Brain microvascular endothelial cell (primary cell): ENCODE measurements at regions not wholly inside any gene's neighbourhood (a gene's known extent, or its start where the extent isn't known, plus 50 kb on each side); places are given as distances from the start of the nearest gene placed in this dataset.

Experiments
- DNase-seq: peaks from one replicate; pipeline ENCODE4 v3.0.0-alpha.2; 2020
- H3K27ac ChIP-seq: fragments of 250-450 bp; sonication (Bioruptor Pico); 2 replicates; pipeline ENCODE4 v1.5.1; 2020; ENCODE audit warnings: mild to moderate bottlenecking, moderate library complexity
- H3K27me3 ChIP-seq: fragments of 250-450 bp; sonication (Bioruptor Pico); replicated peaks from 2 replicates; pipeline ENCODE4 v1.5.1; 2020; ENCODE audit warnings: mild to moderate bottlenecking
- H3K36me3 ChIP-seq: fragments of 250-450 bp; sonication (Bioruptor Pico); replicated peaks from 2 replicates; pipeline ENCODE4 v1.5.1; 2020; ENCODE audit warnings: mild to moderate bottlenecking
- H3K4me3 ChIP-seq: 2 replicates; pipeline ENCODE4 v1.5.1; 2011; ENCODE audit warnings: low read depth, mild to moderate bottlenecking, control low read depth, low read length, moderate library complexity
- in situ Hi-C: cut with HindIII; loops from 2 replicates; pipeline ENCODE4 v1.10.0; 2017; ENCODE audit warnings: low sequenced_read_pairs, low pct_ligation_motif_present
- TF ChIP-seq, protein P1 (sequence below): IDR thresholded peaks from 2 replicates; pipeline ENCODE4 v1.5.1; 2011; ENCODE audit warnings: low read depth, mild to moderate bottlenecking, moderate library complexity, low read length, control low read depth, inconsistent platforms; ENCODE audit errors: missing control alignments

DNA sequence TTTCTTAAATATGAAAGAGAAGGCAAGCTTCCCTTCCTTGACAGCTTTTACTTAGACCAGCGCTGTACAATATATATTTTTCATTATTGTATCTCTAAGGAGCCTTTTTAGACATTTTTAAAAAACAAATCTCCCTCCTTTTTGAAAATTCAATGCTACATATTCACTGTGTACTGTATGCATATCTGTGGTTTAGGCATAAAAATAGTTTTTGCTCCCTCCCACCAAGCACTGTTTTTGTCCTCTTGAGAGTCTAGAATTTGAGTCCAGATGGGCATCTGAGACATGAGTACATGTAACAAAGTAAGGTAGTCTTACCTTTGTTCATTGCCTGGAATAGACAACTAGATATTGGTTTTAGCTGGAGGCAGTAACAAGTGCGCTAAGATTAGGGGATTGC lies 488.5 kb upstream of the RUNX1 start:
- in situ Hi-C loops: no loop called here
- Histone ChIP-seq H3K4me3 (no peak overlapping the region), H3K27ac (no peak overlapping the region), H3K36me3 (no peaks in the 10 kb centered on the region), H3K27me3 (no peaks in the 10 kb centered on the region)
- no peak for DNase-seq
- TF ChIP-seq, protein P1, sequence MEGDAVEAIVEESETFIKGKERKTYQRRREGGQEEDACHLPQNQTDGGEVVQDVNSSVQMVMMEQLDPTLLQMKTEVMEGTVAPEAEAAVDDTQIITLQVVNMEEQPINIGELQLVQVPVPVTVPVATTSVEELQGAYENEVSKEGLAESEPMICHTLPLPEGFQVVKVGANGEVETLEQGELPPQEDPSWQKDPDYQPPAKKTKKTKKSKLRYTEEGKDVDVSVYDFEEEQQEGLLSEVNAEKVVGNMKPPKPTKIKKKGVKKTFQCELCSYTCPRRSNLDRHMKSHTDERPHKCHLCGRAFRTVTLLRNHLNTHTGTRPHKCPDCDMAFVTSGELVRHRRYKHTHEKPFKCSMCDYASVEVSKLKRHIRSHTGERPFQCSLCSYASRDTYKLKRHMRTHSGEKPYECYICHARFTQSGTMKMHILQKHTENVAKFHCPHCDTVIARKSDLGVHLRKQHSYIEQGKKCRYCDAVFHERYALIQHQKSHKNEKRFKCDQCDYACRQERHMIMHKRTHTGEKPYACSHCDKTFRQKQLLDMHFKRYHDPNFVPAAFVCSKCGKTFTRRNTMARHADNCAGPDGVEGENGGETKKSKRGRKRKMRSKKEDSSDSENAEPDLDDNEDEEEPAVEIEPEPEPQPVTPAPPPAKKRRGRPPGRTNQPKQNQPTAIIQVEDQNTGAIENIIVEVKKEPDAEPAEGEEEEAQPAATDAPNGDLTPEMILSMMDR: no peak

DNA sequence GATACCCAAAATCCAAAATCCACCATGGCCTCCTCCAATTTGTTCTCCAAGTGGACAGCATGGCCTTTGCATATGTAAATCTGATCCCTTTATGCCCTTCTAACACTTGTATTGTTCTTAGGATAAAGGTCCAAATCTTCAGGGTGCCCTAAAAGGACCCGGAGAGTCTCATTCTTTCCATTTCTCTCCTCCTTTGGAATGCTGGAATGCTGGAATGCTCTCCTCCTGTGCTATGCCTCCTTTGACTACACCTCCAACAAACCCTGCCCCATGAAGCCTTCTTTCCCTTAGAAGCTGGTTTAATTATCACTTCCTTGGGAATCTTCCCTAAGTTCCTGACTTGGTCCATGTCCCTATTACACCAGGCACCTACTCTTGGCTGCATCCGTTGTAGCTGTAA lies 484.8 kb upstream of the RUNX1 start:
- H3K4me3 ChIP-seq: no peak overlapping the region
- in situ Hi-C loops: no loop called here
- H3K36me3 ChIP-seq: no peaks in the 10 kb centered on the region
- TF ChIP-seq, protein P1: no peak
- H3K27me3 ChIP-seq: no peaks in the 10 kb centered on the region
- H3K27ac ChIP-seq: no peak overlapping the region
- DNase-seq: no peak

DNA sequence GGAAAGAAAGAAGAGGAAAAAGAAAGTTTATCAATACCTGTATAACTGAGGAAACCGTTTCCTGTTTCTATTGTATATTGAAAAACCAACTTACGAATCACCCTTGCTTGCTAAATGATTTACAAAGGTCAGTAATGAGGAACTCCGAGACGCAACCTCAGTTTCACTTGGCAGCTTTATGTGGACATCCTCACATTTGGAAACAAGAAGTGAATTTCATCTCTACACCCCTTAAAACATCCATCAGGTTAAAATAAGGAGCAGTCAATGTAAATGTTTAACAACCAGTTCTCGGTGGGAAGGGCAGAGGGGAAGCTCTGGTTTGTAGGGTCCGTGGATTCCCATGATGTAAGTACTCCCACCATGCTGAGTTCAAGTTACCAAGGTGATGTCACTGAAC lies 481.7 kb upstream of the RUNX1 start:
- in situ Hi-C loops: no loop called here
- Histone ChIP-seq H3K36me3 (no peaks in the 10 kb centered on the region), H3K27ac (no peak overlapping the region), H3K4me3 (no peak overlapping the region), H3K27me3 (no peaks in the 10 kb centered on the region)
- TF ChIP-seq, protein P1: no peak
- DNase-seq: no peak

DNA sequence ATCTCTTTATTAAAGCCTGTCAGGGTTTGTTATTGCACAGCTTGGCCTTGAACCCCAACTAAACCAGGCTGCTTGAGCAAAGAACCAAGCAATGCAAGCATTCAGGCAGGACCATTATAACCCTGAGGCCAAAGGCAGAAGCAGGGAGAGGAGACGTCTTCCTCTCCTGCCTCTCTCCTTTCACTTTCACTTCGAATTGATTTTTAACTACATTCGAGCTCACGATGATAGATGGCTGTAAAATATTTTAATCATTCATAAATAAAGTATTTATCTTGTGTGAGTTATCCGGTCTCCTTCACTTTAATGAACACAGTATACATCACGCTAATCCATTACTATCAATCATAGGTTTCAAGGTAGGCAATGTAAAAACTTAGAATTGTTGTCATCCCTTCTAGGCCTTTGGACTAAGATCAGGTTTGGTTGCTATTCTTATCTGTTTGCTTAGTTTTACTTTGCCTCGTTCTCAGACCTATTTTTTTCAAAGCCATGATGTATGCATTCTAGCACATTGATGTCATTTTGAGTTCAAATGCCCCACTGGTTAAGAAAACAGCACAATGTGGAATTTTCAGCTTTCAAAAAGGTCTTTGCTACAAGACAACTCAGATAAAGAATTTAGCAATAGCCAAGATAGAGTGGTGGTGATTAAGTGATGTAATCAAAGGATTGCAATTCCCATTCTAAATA lies 480.2 kb upstream of the RUNX1 start:
- peak overlapping the region; percentile 62 for H3K27ac ChIP-seq
- no peaks in the 10 kb centered on the region for H3K36me3 ChIP-seq
- DNase-seq: peak; percentile 59
- TF ChIP-seq, protein P1: no peak
- no peak overlapping the region for H3K4me3 ChIP-seq
- in situ Hi-C loops: no loop called here
- no peaks in the 10 kb centered on the region for H3K27me3 ChIP-seq

DNA sequence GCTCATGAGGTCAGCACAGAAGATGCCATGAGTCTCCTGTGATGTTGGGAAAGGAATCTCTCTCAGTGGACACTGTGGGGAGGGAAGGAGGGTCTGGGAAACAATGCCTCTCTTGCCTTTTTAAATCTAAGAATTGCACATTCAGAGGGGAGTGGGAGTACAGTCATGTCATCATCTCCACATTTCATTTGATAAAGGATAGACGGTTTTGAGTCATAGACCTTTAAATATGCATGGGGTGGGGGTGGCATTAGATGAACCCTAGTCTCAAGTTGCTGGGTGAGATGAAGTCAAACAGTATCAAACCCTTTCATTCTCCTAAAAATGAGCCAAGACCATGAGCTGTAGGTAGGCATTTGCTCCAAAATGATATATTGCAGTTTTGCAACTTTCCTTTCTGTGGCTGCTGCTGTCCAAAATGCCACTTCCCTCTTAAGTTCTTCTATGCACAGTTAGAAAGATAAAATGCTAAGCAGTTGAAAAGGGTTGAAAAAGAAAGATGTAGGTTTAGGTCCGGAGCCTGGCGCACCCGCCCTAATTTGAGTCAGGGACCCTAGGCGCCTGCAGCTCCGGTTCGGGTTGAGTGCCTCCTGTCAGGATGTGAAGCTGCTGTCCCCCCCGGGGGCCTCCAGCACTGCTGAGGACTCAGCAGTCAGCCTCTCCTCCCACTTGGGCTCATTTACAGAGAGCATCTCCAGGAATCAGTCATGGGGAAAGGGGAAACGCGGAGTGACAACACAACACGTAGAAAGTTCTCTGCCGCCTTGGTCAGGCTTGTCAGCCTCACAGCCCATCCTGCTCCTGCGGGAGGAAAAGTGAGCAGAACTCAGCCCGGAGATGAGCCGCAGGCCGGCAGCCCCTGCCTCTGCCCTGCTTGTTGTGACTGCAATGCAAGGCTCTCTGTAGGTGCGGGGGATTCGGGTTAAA lies 479.3 kb upstream of the RUNX1 start:
- DNase-seq: peak; percentile 17
- H3K4me3 ChIP-seq: no peak overlapping the region

More for the DNA sequence above, 479.3 kb upstream of the RUNX1 start:
- H3K36me3 ChIP-seq: no peaks in the 10 kb centered on the region
- in situ Hi-C loops: no loop called here
- peak overlapping the region; percentile 62 for H3K27ac ChIP-seq
- no peaks in the 10 kb centered on the region for H3K27me3 ChIP-seq
- TF ChIP-seq, protein P1: no peak
